ENCODE measurements at regions not wholly inside any gene's neighbourhood (a gene's known extent, or its start where the extent isn't known, plus 50 kb on each side); places are given as distances from the start of the nearest gene placed in this dataset.

- Histone ChIP-seq H3K27me3 (ENCODE audit: insufficient read depth, low read depth, low read length) (no peaks in the 10 kb centered on the region), H3F3A (ENCODE audit: insufficient read depth, low read length, poor library complexity, severe bottlenecking) (no peaks in the 10 kb centered on the region), H3K36me3 (ENCODE audit: insufficient read depth, low read length) (no peaks in the 10 kb centered on the region), H2AFZ (ENCODE audit: low read depth, low read length) (no peak overlapping the region), H3K4me3 (ENCODE audit: low read length) (no peak overlapping the region), H4K20me1 (ENCODE audit: insufficient read depth) (no peaks in the 10 kb centered on the region), H3K9me3 (ENCODE audit: low read length) (no peaks in the 10 kb centered on the region), H3K27ac (ENCODE audit: low read length) (no peak overlapping the region), H3K9me2 (ENCODE audit: insufficient read depth, low read length) (no peaks in the 10 kb centered on the region), H3K9ac (ENCODE audit: low read length) (no peak overlapping the region), H3K79me2 (replicated peaks; ENCODE audit: insufficient read depth, low read length) (no peaks in the 10 kb centered on the region), H3K4me2 (ENCODE audit: low read length) (no peak overlapping the region)
- no peak for TF ChIP-seq POLR2AphosphoS5 (IDR thresholded peaks at IDR 0.05)
- no peak for TF ChIP-seq CTCF (IDR thresholded peaks at IDR 0.05; ENCODE audit: poor library complexity, severe bottlenecking)
- no peak for TF ChIP-seq EZH2 (IDR thresholded peaks at IDR 0.05; ENCODE audit: borderline replicate concordance, insufficient read depth, low read length, poor library complexity, severe bottlenecking)
- no peak for TF ChIP-seq EP300 (conservative IDR thresholded peaks at IDR 0.05; ENCODE audit: poor library complexity, severe bottlenecking)
- no peak for TF ChIP-seq REST (IDR thresholded peaks at IDR 0.05; ENCODE audit: borderline replicate concordance)
- no peak for TF ChIP-seq SMC3 (conservative IDR thresholded peaks at IDR 0.05; ENCODE audit: poor library complexity)
- TF ChIP-seq MXI1 (conservative IDR thresholded peaks at IDR 0.05; ENCODE audit: poor library complexity, severe bottlenecking), result no peak
- no peak for TF ChIP-seq TAF1 (IDR thresholded peaks at IDR 0.05; ENCODE audit: low read depth)
- TF ChIP-seq RAD21 (conservative IDR thresholded peaks at IDR 0.05), result no peak
These were observed 70.4 kb upstream of the GPBP1 start for GRCh38 chr5:57103317-57103907.

- Histone ChIP-seq H3K4me3 (ENCODE audit: low read length) (no peak overlapping the region), H3K9me3 (ENCODE audit: low read length) (no peaks in the 10 kb centered on the region), H3K36me3 (ENCODE audit: insufficient read depth, low read length) (no peaks in the 10 kb centered on the region), H4K20me1 (ENCODE audit: insufficient read depth) (no peaks in the 10 kb centered on the region), H3F3A (ENCODE audit: insufficient read depth, low read length, poor library complexity, severe bottlenecking) (no peaks in the 10 kb centered on the region), H3K9ac (ENCODE audit: low read length) (no peak overlapping the region), H3K27ac (ENCODE audit: low read length) (no peak overlapping the region), H3K27me3 (ENCODE audit: insufficient read depth, low read depth, low read length) (no peaks in the 10 kb centered on the region), H3K79me2 (replicated peaks; ENCODE audit: insufficient read depth, low read length) (no peaks in the 10 kb centered on the region), H3K4me2 (ENCODE audit: low read length) (no peak overlapping the region), H3K9me2 (ENCODE audit: insufficient read depth, low read length) (no peaks in the 10 kb centered on the region), H2AFZ (ENCODE audit: low read depth, low read length) (no peak overlapping the region)
- TF ChIP-seq RAD21 (conservative IDR thresholded peaks at IDR 0.05) (no peak), TAF1 (IDR thresholded peaks at IDR 0.05; ENCODE audit: low read depth) (no peak), POLR2AphosphoS5 (IDR thresholded peaks at IDR 0.05) (no peak), EZH2 (IDR thresholded peaks at IDR 0.05; ENCODE audit: borderline replicate concordance, insufficient read depth, low read length, poor library complexity, severe bottlenecking) (no peak), SMC3 (conservative IDR thresholded peaks at IDR 0.05; ENCODE audit: poor library complexity) (no peak), MXI1 (conservative IDR thresholded peaks at IDR 0.05; ENCODE audit: poor library complexity, severe bottlenecking) (no peak), CTCF (IDR thresholded peaks at IDR 0.05; ENCODE audit: poor library complexity, severe bottlenecking) (no peak), REST (IDR thresholded peaks at IDR 0.05; ENCODE audit: borderline replicate concordance) (no peak), EP300 (conservative IDR thresholded peaks at IDR 0.05; ENCODE audit: poor library complexity, severe bottlenecking) (no peak)
These were observed 67.2 kb upstream of the GPBP1 start for GRCh38 chr5:57106661-57107060.
